ENCODE measurements at regions not wholly inside any gene's neighbourhood (a gene's known extent, or its start where the extent isn't known, plus 50 kb on each side); places are given as distances from the start of the nearest gene placed in this dataset.

GRCh38 chr3:127339928-127340861 lies 52.3 kb upstream of the PRR20G start:
- Histone ChIP-seq H3K4me1 (ENCODE audit: control insufficient read depth in 1 of 2, low read depth in 2 of 2) (no peaks in the 10 kb centered on the region), H3K4me3 (no peak overlapping the region), H3K27me3 (replicated peaks; ENCODE audit: insufficient read depth) (no peaks in the 10 kb centered on the region), H3K36me3 (no peaks in the 10 kb centered on the region), H3K27ac (no peak overlapping the region), H3K9me3 (no peaks in the 10 kb centered on the region)
- TF ChIP-seq CTCF (IDR thresholded peaks at IDR 0.05), result no peak
- DNase-seq (ENCODE audit: low spot score), result no peak
- no peak for ATAC-seq (ENCODE audit: insufficient number of reproducible peaks, low FRiP score, low read depth)

GRCh38 chr3:127339016-127339415 lies 51.2 kb upstream of the PRR20G start:
- Histone ChIP-seq H3K4me3 (no peak overlapping the region), H3K4me1 (ENCODE audit: control insufficient read depth in 1 of 2, low read depth in 2 of 2) (no peaks in the 10 kb centered on the region), H3K27ac (no peak overlapping the region), H3K9me3 (peaks cover 7% of the 10 kb centered on the region), H3K36me3 (no peaks in the 10 kb centered on the region), H3K27me3 (replicated peaks; ENCODE audit: insufficient read depth) (no peaks in the 10 kb centered on the region)
- DNase-seq (ENCODE audit: low spot score) (no peak), ATAC-seq (ENCODE audit: insufficient number of reproducible peaks, low FRiP score, low read depth) (no peak)
- TF ChIP-seq CTCF (IDR thresholded peaks at IDR 0.05), result no peak

- no peaks in the 10 kb centered on the region for H3K4me1 ChIP-seq (ENCODE audit: control insufficient read depth in 1 of 2, low read depth in 2 of 2)
- no peak for DNase-seq (ENCODE audit: low spot score)
- no peak overlapping the region for H3K27ac ChIP-seq
- ATAC-seq (ENCODE audit: insufficient number of reproducible peaks, low FRiP score, low read depth), result no peak
- H3K27me3 ChIP-seq (replicated peaks; ENCODE audit: insufficient read depth), result no peaks in the 10 kb centered on the region
- TF ChIP-seq CTCF (IDR thresholded peaks at IDR 0.05), result no peak
- H3K4me3 ChIP-seq, result no peak overlapping the region
- H3K36me3 ChIP-seq, result no peaks in the 10 kb centered on the region
- H3K9me3 ChIP-seq, result peaks cover 10% of the 10 kb centered on the region
Observed at GRCh38 chr3:127337911-127338531, 50.2 kb upstream of the PRR20G start.

Data from thoracic aorta (tissue), 2 donors.